GM19324 (cell line): ENCODE measurements at regions not wholly inside any gene's neighbourhood (a gene's known extent, or its start where the extent isn't known, plus 50 kb on each side); places are given as distances from the start of the nearest gene placed in this dataset.
"Not testable (repeated sequence)": the region's sequence is repeated elsewhere in the genome, so short reads cannot be mapped to it uniquely, and the experiment has no call there.

Experiments
- ATAC-seq: cut with Tn5 transposase; IDR thresholded peaks from one replicate; pipeline ENCODE4 v1.9.1; 2021; ENCODE audit warnings: mild to moderate bottlenecking, moderate library complexity; ENCODE audit not compliant: unreplicated experiment, low FRiP score

- ATAC-seq: no peak
Observed at GRCh38 chr10:125409756-125410155, 249.4 kb upstream of the CTBP2 start.

GRCh38 chr10:125407557-125407956 is 247.2 kb upstream of the CTBP2 start:
- no peak for ATAC-seq

GRCh38 chr10:125407000-125407502 is 246.7 kb upstream of the CTBP2 start:
- ATAC-seq: no peak

- not testable (repeated sequence) for ATAC-seq
Observed at GRCh38 chr10:125404902-125405301, 244.5 kb upstream of the CTBP2 start.

- ATAC-seq: no peak
Observed at GRCh38 chr10:125401462-125401861, 241.1 kb upstream of the CTBP2 start.

GRCh38 chr10:125399289-125399688 is 238.9 kb upstream of the CTBP2 start:
- ATAC-seq: no peak

- ATAC-seq: no peak
Observed at GRCh38 chr10:125398270-125398669, 237.9 kb upstream of the CTBP2 start.

- ATAC-seq: no peak
Observed at GRCh38 chr10:125397608-125398007, 237.2 kb upstream of the CTBP2 start.

GRCh38 chr10:125396676-125397075 is 236.3 kb upstream of the CTBP2 start:
- ATAC-seq: no peak

- no peak for ATAC-seq
Observed at GRCh38 chr10:125392609-125393008, 232.2 kb upstream of the CTBP2 start.

- ATAC-seq: no peak
Observed at GRCh38 chr10:125392154-125392553, 231.8 kb upstream of the CTBP2 start.

- no peak for ATAC-seq
Observed at GRCh38 chr10:125389648-125390047, 229.3 kb upstream of the CTBP2 start.

GRCh38 chr10:125379592-125379991 is 219.2 kb upstream of the CTBP2 start:
- no peak for ATAC-seq

GRCh38 chr10:125377368-125377767 is 217.0 kb upstream of the CTBP2 start:
- no peak for ATAC-seq

- ATAC-seq: no peak
Observed at GRCh38 chr10:125375210-125375609, 214.8 kb upstream of the CTBP2 start.

GRCh38 chr10:125373546-125373945 is 213.2 kb upstream of the CTBP2 start:
- ATAC-seq: no peak

GRCh38 chr10:125370578-125370977 is 210.2 kb upstream of the CTBP2 start:
- ATAC-seq: no peak

GRCh38 chr10:125369382-125370326 is 209.3 kb upstream of the CTBP2 start:
- ATAC-seq: no peak

GRCh38 chr10:125368146-125368545 is 207.8 kb upstream of the CTBP2 start:
- no peak for ATAC-seq

- ATAC-seq: no peak
Observed at GRCh38 chr10:125363791-125364190, 203.4 kb upstream of the CTBP2 start.

GRCh38 chr10:125362950-125363349 is 202.6 kb upstream of the CTBP2 start:
- no peak for ATAC-seq

GRCh38 chr10:125359401-125359800 is 199.0 kb upstream of the CTBP2 start:
- ATAC-seq: no peak
